Activated T-helper 1 cell treated with Interleukin-2 at 50 U/mL for 16 hours (primary cell): ENCODE measurements at regions not wholly inside any gene's neighbourhood (a gene's known extent, or its start where the extent isn't known, plus 50 kb on each side); places are given as distances from the start of the nearest gene placed in this dataset.
A peak's percentile ranks its signal among the peaks of the same experiment; 100 is the strongest.

ENCODE experiments used
- DNase-seq: peaks from one replicate; pipeline ENCODE4 v3.0.0-alpha.2; 2020; ENCODE audit warnings: low read depth

DNA sequence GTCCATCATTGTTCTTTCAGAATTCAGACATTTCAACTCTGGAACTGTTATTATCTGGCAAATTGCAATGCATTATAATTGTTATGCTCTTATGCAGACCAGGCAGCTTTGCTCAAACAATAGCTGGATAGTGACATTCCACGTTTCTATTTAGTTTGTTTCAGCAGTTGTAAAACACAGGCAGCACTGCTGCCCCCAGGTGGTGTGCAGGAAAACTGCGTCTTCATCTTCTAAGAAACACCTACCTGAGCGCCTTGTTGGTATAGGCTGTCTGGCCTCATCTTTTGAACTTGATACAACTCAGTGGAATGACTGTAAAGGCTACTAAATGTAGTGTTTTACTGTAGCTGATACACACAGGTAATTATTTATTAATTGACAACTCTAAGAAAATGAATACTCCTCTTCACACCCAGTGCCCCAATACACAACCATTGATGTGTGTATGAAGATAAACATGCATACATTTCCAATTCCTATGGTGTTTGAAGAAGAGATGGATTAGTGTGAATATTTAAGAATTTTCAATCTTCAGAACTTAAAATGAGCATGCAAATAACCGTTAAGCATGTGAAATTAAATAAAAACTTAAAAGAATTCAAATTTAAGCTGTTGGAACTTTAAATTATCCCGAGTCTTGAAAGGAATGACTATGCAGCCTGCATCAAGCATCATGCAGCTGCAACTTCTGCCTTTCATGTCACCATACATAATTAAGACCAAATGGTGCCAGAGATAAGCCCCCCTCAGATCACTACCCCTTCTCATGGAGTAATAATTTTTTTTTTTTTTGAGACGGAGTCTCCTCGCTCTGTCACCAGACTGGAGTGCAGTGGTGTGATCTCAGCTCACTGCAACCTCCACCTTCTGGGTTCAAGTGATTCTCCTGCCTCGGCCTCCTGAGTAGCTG is 85.6 kb downstream of the CD8B2 start:
- DNase-seq, result no peak

DNA sequence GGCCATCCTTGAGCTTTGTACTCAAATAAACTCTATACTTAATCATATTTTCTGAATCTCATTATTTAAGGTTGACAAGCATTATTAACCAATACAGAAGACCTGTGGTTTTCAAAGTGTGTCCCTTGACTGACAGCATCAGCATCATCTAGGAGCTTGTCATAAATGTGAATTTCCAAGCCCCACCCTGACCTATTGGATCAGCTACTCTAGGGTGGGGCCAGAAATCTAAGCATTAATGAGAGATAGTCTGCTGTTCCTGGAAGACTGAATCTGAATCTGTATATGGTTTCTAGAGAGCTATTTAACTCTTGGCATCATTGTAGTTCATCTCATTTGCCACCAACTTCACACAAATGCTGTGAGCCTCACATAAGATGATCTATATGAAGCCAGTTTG is 86.6 kb downstream of the CD8B2 start:
- no peak for DNase-seq

DNA sequence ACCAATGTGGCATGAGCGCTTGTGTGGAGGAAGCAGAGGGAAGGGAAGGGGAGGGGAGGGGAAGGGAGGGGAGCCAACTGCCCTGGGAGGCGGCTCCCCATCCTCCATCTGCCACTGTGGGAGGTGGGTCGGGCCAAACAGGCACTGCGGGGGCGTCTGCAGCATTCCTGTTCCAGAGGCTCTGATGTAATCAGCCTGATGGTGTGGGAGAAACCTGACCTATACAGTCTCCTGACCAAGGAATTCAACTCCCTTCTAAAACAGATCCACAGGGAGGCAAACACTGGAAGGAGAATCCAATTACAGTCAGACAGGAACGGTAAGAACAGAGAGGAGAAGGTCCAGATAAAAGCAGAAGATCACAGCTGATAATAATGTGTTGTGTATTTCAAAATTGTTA is 88.8 kb downstream of the CD8B2 start:
- no peak for DNase-seq

DNA sequence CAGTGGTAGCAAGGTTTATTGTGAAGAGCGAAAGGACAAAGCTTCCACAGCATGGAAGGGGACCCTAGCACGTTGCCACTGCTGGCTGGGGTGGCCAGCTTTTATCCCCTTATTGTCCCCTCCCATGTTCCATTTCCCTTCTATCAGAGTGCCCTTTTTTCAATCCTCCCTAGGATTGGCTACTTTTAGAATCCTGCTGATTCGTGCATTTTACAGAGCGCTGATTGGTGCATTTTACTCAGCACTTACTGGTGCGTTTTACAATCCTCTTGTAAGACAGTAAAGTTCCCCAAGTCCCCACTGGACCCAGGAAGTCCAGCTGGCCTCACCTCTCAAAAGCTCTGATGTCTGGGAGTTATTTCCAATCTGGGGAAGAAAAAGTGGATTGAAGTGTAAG is 90.1 kb downstream of the CD8B2 start:
- DNase-seq, result no peak

DNA sequence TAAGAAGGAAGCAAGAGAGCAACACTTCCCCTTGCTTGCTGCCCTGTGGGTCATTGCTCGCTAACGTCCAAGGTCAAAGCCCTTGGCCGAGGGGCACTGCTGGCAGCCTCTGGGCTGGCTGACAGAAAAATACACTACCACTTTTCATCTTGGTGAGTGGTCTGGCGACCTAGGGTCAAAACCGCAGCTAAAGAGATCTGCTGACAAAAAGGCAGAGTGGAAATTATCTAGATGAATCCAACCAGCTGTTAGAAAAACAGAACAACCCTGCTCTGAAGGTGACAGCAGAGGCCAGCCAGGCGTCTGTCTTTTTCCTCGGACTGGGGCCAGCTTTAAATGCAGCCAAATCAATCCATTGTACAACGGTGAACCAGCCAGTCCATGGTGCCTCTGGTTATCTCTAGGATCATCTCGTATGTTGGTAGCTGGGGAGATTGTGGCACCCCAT is 92.6 kb downstream of the CD8B2 start:
- no peak for DNase-seq

DNA sequence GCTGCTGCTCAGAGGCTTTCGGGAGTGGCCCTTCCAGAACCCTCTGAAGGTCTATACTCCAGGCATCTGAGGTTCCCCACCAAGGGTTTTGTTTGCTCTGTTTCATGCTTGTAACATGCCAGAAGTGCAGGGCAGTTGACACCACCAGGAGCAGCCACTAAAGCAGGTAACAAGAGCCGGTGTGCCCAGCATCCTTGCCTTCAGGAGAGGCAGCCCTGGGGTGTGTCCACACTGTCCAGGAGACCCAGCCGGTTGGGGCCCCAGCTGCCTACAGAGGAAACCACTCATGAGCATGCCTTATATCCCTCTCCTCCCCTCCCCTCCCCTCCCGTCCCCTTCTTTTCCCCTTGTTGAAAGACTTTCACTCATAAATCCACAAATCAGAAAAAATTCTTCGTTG is 93.1 kb downstream of the CD8B2 start:
- DNase-seq, result no peak

DNA sequence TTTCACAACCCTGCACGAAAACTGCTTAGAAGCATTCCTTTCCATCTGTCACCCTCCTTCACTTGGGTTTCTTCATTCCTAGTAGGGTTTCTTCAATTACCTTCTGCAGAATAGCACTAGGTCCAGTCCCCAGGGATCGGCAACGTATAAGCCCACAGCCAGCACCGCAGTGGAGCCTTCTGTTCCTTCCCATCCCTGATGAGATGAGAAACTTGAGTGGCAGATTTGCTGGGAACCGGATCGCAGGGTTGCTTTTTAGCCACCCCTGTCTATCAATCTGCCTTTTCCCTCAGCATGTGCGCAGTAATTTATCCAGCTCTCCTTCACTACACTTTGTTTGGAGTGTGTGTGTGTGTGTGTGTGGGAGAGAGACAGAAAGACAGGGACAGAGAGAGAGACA is 94.2 kb downstream of the CD8B2 start:
- DNase-seq, result no peak

DNA sequence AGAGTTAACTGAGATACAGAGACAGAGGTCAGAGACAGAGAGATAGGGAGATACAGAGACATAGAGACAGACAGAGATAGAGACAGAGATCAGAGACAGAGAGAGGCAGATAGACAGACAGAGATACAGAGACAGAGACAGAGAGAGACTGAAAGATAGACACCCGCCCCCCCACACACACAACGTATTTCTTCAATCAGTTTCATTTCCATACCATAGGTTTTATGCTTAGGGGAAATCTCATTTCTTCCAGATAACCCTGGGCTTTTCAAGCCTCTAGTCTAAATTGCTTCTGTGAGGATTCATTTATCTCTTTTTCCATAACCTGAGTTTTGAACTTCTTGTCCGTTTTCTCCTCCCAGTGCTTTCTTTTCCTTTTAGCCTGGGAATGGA is 94.6 kb downstream of the CD8B2 start:
- no peak for DNase-seq

DNA sequence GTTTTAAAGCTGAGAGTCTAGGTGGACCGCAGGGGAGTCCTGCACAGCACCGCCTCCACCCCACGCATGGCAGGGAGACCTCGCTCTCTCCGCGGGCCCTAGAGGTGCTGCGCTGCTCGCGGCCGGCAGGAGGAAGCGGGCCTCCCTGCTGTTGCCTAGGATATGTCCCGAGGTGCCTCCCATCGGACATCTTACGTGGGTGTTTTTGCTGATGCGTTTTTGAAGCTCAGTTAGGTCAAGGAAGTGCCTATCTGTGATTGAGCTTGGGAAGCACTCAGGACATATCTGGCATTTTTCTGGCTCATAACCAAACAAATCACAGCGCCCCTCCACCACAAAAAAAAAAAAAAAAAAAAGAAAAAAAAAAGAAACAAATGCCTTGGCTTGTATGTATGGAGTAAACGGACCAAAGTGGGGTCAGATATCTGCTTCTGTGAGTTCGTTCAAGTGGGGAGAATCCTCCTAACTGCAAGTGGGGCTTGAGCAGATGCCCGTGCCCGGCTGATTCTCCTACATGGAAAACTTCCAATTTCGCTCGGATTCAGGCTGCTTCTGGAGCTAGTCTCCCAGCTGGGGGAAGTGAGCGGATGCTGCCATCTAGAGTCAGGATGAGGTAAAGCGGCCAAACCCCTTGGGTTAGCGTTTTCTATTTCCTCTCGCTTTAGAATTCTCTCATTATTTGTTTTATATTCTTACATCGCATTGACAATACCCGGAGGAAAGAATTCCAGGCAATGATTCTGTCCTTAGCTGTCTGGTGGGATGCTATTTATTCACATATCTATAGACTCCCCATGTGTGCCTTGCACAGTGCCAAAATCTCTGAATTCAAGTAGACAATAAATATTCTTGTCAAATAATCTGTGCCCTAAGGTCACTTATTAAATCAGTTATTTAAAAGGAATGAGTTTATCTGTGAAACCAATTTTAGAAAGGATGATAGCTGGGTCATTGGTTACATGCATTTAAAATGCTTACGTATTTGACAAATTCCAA is 95.3 kb downstream of the CD8B2 start:
- peak; percentile 25 for DNase-seq

DNA sequence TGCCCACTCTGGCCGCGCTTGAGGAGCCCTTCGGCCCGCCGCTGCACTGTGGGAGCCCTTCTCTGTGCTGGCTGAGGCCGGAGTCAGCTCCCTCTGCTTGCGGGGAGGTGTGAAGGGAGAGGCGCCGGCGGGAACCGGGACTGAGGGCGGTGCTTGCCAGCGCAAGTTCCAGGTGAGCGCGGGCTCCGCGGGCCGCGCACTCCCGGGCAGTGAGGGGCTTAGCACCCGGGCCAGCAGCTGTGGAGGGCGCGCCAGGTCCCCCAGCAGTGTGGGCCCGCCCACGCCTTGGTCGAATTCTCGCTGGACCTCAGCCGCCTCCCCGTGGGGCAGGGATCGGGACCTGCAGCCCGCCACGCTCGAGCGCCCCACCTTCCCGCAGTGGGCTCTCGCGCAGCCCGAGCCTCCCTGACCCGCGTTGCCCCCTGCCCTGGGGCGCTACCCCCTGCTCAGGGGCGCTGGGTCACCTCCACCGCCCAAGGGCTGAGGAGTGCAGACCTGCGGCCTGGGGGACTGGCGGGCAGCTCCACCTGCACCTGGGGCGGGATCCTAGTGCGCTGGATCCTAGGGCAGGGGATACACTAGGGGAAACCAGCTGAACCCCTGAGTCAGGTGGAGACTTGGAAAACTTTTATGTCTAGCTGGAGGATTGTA is 97.3 kb downstream of the CD8B2 start:
- DNase-seq, result no peak

DNA sequence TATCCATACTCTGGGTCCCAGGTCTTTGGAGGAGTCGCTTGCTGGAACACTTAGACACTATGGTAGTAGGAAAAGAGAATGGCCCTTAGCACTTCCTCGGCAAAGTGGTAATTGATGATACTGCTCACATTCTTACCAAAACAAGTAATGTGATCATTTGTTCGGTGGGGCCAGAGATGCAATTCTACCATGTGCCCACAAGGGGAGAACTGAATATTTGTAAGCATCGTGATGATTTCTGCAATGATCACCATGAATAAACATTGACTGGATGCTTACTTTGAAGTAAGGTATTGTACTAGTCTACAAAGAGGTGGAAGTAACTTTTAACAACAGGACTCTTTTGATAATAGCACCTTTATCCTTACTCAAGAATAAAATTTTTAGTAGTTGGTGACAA is 109.7 kb downstream of the CD8B2 start:
- DNase-seq, result no peak

DNA sequence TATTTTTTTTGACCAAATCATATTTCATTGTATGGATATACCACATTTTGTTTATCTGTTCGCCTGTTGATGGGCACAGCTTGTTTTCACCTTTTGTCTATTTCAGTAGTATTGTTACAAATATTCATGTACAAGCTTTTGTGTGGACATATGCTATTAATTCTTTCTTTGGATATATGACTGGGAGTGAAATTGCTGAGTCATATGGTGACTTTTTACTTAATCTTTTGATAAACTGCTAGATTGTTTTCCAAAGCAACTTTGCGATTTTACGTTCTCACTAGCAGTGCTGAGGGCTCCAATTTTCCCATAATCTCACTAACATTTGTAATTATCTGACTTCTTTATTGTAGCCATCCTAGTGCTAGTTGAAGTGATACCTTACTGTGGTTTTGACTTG is 112.4 kb downstream of the CD8B2 start:
- no peak for DNase-seq

DNA sequence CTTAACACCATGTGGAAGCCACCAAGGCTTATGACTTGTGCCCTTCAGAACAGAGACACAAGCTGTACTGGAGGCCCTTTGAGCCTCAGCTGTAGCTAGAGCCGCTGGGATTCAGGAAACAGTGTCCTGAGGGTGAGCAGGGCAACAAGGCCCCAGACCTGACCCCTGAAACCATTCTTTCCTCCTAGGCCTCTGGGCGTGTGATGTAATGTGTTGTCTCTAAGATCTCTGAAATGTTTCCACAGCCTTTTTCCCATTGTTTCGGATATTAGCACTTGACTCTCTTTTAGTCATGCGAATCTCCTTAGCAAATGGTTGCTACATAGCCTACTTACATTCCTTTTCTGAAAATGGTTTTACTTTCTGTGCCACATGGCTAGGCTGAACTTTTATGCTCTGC is 114.9 kb downstream of the CD8B2 start:
- no peak for DNase-seq

DNA sequence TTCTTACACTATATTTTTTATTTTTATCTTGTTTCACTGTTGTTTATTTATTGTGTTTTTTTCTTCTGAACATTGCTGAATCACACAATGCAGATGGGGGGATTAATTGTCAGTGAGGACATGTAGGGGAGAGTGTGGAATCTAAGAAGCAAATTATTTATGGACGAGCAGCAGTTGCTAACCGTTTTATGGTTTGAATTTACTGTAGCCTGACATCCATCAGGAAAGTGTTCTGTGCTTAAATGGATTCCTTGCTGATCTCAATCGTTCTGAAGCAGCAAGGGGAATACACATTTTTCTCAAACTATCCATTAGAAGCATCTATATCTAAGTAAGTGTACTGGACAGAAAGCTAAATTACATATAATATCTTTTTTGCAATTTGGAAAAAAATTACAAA is 119.5 kb downstream of the CD8B2 start:
- DNase-seq, result no peak

DNA sequence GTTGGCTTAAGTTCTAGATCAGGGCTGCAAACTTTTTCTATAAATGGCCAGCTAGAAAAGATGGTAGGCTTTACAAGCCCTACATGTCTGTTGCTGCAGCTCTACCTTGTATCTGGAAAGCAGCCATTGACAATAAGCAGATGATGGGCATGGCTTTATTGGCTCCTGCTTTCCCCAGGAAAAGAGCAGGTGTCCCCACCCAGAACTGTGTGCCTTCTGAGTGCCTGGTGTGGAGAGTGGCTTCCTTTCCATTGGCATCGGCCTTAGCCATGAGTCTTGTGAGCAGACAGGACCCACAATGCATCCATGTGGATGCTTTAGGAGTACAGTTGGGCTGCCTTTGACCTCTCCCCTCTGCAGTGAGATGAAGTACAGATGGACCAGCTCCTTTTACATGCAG is 120.2 kb downstream of the CD8B2 start:
- no peak for DNase-seq

DNA sequence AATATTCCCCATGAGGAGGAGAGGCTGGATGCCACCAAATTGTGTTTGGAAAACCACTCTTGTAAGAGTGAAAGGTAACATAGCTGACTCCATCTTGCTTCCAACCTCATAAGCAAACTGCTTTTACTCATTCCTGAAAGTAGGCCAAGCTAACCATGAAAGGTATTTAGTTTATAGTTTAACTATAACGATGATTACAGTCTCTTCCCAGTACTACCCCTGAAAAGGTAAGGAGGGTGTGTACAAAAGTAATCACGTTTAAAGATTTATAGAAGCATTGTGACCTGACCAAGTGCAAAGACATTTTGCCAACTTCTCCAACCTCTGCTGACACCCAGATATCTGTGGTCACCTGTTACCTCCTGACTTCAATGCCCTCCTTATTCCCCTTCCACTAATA is 122.6 kb downstream of the CD8B2 start:
- no peak for DNase-seq

DNA sequence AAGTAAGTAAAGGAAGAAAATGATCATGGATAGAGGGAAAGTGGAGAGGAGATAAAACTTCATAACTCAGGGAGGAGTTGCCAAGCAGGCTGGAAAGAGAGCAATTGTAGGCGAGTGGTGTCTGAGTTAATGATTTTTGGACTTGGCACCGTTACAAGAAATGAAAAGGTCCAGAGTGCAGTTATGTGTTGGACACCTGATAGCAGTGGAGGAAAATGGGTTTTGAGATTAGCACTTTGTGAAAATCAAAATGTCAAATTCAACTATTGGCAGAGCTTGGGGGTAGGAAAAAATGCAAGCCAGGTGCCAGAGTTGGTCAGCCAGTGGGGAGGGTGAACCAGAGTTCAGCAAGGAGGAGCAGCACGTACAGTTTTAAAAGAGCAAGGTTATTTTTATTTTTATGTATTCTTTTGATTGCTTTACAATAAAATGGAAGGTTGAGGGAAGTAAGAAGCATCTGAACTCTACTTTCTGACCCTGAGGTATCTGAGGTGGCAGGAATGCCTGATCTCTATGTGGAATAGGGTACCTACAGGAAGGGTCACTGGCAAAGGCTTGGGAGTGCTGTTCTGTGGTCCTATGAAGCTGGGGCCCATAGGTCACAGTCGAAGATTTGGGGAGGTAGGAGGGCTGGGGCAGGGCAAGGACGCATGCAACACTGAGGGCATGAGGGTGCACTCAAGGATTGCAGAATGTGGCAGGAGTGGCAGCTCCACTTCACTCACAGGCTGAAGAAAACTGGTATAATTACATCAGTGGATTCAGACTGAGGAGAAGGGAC is 127.5 kb downstream of the CD8B2 start:
- DNase-seq, result no peak

DNA sequence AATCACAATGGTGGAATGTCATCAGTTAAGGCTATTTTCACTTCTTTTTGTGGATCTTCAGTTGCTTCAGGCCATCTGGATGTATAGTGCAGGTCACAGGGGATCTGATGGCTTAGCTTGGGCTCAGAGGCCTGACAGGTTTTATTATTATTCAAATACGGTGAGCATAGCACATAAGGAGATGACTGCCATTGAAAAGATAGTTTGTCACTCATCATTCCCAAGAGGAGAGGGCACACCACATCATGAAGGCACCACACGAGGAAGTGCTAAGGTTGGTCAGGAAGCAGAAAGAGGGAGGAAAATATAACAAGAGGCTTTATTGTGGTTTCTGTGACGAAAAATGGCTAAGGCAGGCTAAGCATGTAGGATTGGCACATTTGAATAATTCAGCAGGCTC is 131.4 kb downstream of the CD8B2 start:
- no peak for DNase-seq

DNA sequence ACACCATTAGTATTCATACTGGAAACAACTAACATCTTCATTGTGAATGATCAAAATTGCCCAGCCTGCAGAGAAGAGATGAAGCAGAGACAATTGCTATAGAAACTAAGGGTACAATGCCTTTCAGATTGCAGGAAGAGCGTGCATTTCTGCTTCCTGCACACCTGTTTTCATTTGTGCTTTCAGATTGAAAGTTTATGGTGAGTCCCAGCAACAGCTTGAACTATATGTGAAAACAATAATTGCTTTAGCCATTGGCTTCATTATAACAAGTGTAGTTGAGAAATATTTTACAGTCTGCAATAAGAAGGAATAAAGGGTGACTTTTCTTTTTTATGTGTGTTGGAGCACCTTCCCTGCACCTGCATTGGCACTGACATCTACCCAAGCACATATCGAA is 136.3 kb downstream of the CD8B2 start:
- DNase-seq, result no peak

DNA sequence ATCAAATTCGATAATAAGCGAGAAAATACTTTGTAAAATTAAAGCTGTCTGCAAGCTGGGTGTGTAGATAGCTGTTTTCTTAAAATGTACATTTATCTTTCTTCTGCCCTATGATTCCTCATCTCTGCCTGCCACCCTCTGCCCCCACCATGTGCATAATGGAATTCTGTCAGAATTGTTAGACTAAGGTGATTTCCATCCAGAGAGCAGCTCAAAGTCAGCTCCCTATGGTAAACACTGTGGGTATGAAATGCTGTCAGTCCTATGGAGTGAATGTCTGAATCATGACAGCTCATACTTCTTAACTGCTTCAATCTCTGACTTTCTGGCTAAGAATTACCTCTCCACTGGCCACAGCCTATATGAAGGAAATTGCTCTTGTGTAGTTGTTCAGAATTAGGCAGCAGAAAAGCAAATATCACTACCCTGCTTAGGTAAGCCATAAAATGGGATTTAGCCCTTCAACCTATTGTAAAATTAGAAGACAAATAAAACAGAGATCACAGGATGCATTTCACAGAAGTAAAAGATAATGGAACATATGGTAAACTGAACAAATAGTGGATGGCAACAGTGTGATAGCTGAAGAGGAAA is 137.7 kb downstream of the CD8B2 start:
- DNase-seq, result no peak

DNA sequence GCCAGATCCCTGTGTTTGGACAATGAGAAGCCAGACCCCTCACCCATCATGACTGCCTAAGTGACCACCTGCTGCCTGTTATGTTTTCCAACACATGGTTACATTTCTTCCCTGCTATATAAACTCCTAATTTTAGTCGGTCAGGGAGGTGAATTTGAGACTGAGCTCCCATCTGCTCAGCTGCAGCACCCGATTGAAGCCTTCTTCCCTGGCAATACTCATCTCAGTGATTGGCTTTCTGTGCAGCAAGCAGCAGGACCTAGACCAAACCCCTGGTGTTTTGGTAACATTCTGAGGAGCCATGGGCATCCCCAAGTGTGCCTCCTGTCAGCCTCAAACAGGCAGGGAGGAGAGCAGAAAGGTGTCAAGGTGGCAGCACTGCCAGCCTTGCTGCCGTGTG is 141.2 kb downstream of the CD8B2 start:
- no peak for DNase-seq
